ENCODE measurements at regions not wholly inside any gene's neighbourhood (a gene's known extent, or its start where the extent isn't known, plus 50 kb on each side); places are given as distances from the start of the nearest gene placed in this dataset.

- in situ Hi-C loops (cut with MboI) = no loop called here
- H2AFZ ChIP-seq (ENCODE audit: low read depth, low read length) = no peak overlapping the region
- no TSS peak for BruUV-seq (replicated peaks)
- H3K36me3 ChIP-seq (ENCODE audit: control insufficient read depth, insufficient read depth, low read length) = no peaks in the 10 kb centered on the region
- no peaks in the 10 kb centered on the region for H3K9me3 ChIP-seq (replicated peaks; ENCODE audit: control insufficient read depth, insufficient read depth, low read depth, low read length)
- ChIA-PET CTCF (ENCODE audit: low intra/inter-chr PET ratio) (no interaction called here), POLR2A (no interaction called here)
- H3K4me3 ChIP-seq = no peak overlapping the region
- H3K9me1 ChIP-seq (ENCODE audit: control insufficient read depth, insufficient read depth, low read length) = no peaks in the 10 kb centered on the region
- H3K9ac ChIP-seq (ENCODE audit: insufficient read depth in 1 of 2, low read depth in 2 of 2, low read length in 2 of 2) = no peak overlapping the region
- no peak overlapping the region for H3K4me2 ChIP-seq (ENCODE audit: insufficient read depth, low read length)
- no peaks in the 10 kb centered on the region for H3K27me3 ChIP-seq (ENCODE audit: control insufficient read depth in 2 of 2, insufficient read depth in 2 of 2, low read length in 2 of 2)
- DNase-seq (ENCODE audit: extremely low read depth in 1 of 4, low spot score in 3 of 4) (no peak), ATAC-seq (no peak), FAIRE-seq (no peak)
- H3K4me1 ChIP-seq (replicated peaks in 1 of 2; ENCODE audit: control insufficient read depth in 2 of 2, insufficient read depth in 2 of 2, low read length in 2 of 2) = no peaks in the 10 kb centered on the region; a peak in 1 of 5 replicates
- no peak overlapping the region for H3K27ac ChIP-seq (ENCODE audit: extremely low read depth, low read depth, low read length)
- no peak for TF ChIP-seq L3MBTL2 (IDR thresholded peaks at IDR 0.05)
- TF ChIP-seq HINFP (tag; conservative IDR thresholded peaks at IDR 0.05; ENCODE audit: low read depth) = no peak
- no peak for TF ChIP-seq ZNF184 (CRISPR knock-in tag; IDR thresholded peaks at IDR 0.05)
- TF ChIP-seq RCOR1 (IDR thresholded peaks at IDR 0.05; ENCODE audit: borderline replicate concordance in 1 of 2, low read depth in 2 of 2, low read length in 2 of 2) = no peak
- no peak for TF ChIP-seq SMARCA5 (IDR thresholded peaks at IDR 0.05)
- TF ChIP-seq ZC3H8 (IDR thresholded peaks at IDR 0.05) = no peak
- TF ChIP-seq WHSC1 (IDR thresholded peaks at IDR 0.05; ENCODE audit: low read length) = no peak
- TF ChIP-seq SMAD1 (IDR thresholded peaks at IDR 0.05; ENCODE audit: low read depth, low read length, partially characterized antibody) = no peak
- TF ChIP-seq MED1 (CRISPR knock-in tag; IDR thresholded peaks at IDR 0.05; ENCODE audit: borderline replicate concordance) = no peak
- TF ChIP-seq ZNF347 (CRISPR knock-in tag; IDR thresholded peaks at IDR 0.05; ENCODE audit: low read depth) = no peak
- no peak for TF ChIP-seq SMARCC2 (IDR thresholded peaks at IDR 0.05; ENCODE audit: low read depth)
- no peak for TF ChIP-seq MCM2 (IDR thresholded peaks at IDR 0.05; ENCODE audit: low read depth)
- no peak for TF ChIP-seq ZNF175 (CRISPR knock-in tag; IDR thresholded peaks at IDR 0.05; ENCODE audit: low read depth)
- no peak for TF ChIP-seq DDX20 (tag; IDR thresholded peaks at IDR 0.05; ENCODE audit: low read depth)
- no peak for TF ChIP-seq JUN (IDR thresholded peaks at IDR 0.05; ENCODE audit: borderline replicate concordance, low read depth, low read length)
- no peak for TF ChIP-seq JUN (CRISPR knock-in tag; IDR thresholded peaks at IDR 0.05; ENCODE audit: borderline replicate concordance)
- TF ChIP-seq HES1 (IDR thresholded peaks at IDR 0.05; ENCODE audit: low read depth) = no peak
- H3K79me2 ChIP-seq (ENCODE audit: control insufficient read depth, insufficient read depth, low read length) = no peaks in the 10 kb centered on the region
- intact Hi-C loops (cut with micrococcal nuclease) = no loop called here
- no peaks in the 10 kb centered on the region for H4K20me1 ChIP-seq (replicated peaks; ENCODE audit: control insufficient read depth, insufficient read depth, low read length)
Observed at GRCh38 chr12:60263161-60263560, 667.3 kb downstream of the SLC16A7 start.

All from K562 (cell line).